Mesendoderm (in vitro differentiated cells): ENCODE measurements at regions not wholly inside any gene's neighbourhood (a gene's known extent, or its start where the extent isn't known, plus 50 kb on each side); places are given as distances from the start of the nearest gene placed in this dataset.

Source experiments
- DNase-seq: peaks from one replicate; pipeline ENCODE4 v3.0.0; 2013
- H2AK5ac ChIP-seq: 2 replicates; pipeline ENCODE4 v1.6.1; 2013; ENCODE audit warnings: low read length, inconsistent platforms
- H2BK120ac ChIP-seq: 2 replicates; pipeline ENCODE4 v1.6.1; 2013; ENCODE audit warnings: low read depth, mild to moderate bottlenecking, low read length, moderate library complexity, mixed read lengths
- H2BK15ac ChIP-seq: replicated peaks from 2 replicates; pipeline ENCODE4 v1.6.1; 2013; ENCODE audit warnings: low read depth, mild to moderate bottlenecking, moderate library complexity
- H2BK5ac ChIP-seq: 2 replicates; pipeline ENCODE4 v1.6.1; 2013; ENCODE audit warnings: low read length, inconsistent platforms
- H3K18ac ChIP-seq: 2 replicates; pipeline ENCODE4 v1.6.1; 2013; ENCODE audit warnings: mild to moderate bottlenecking, low read length, mixed read lengths
- H3K23ac ChIP-seq: one replicate; pipeline ENCODE4 v1.6.1; 2013; ENCODE audit warnings: low read length
- H3K27ac ChIP-seq: 2 replicates; pipeline ENCODE4 v1.5.1; 2013; ENCODE audit warnings: low read depth, mild to moderate bottlenecking, inconsistent platforms, low read length, moderate library complexity
- H3K27me3 ChIP-seq: 2 replicates; pipeline ENCODE4 v1.6.1; 2013; ENCODE audit warnings: low read length, control low read depth, mild to moderate bottlenecking, inconsistent platforms; ENCODE audit not compliant: insufficient read depth, poor library complexity
- H3K36me3 ChIP-seq: 2 replicates; pipeline ENCODE4 v1.6.1; 2013; ENCODE audit warnings: low read length, inconsistent platforms; ENCODE audit not compliant: control insufficient read depth, insufficient read depth
- H3K4ac ChIP-seq: one replicate; pipeline ENCODE4 v1.6.1; 2013; ENCODE audit warnings: low read depth, mild to moderate bottlenecking, low read length, moderate library complexity
- H3K4me1 ChIP-seq: 2 replicates; pipeline ENCODE4 v1.6.1; 2013; ENCODE audit warnings: low read depth, low read length, inconsistent platforms; ENCODE audit not compliant: control insufficient read depth
- H3K4me2 ChIP-seq: 2 replicates; pipeline ENCODE4 v1.6.1; 2013; ENCODE audit warnings: low read length
- H3K4me3 ChIP-seq: 2 replicates; pipeline ENCODE4 v1.5.1; 2013; ENCODE audit warnings: mild to moderate bottlenecking, low read length
- H3K56ac ChIP-seq: one replicate; pipeline ENCODE4 v1.6.1; 2013; ENCODE audit warnings: low read length
- H3K79me1 ChIP-seq: 2 replicates; pipeline ENCODE4 v1.6.1; 2013; ENCODE audit warnings: low read length, inconsistent platforms
- H3K79me2 ChIP-seq: 2 replicates; pipeline ENCODE4 v1.6.1; 2013; ENCODE audit warnings: mild to moderate bottlenecking, low read length; ENCODE audit not compliant: control insufficient read depth, insufficient read depth
- H3K9ac ChIP-seq: 2 replicates; pipeline ENCODE4 v1.6.1; 2013; ENCODE audit warnings: low read length, inconsistent platforms
- H4K5ac ChIP-seq: one replicate; pipeline ENCODE4 v1.6.1; 2013; ENCODE audit warnings: low read length
- H4K8ac ChIP-seq: one replicate; pipeline ENCODE4 v1.6.1; 2013; ENCODE audit warnings: low read depth, mild to moderate bottlenecking, control low read depth, low read length, moderate library complexity
- WGBS: extraction: QIAGEN DNeasy Blood & Tissue Kit; methylation state at CpG from one replicate; pipeline ENCODE4 v1.1.7; 2013; ENCODE audit warnings: low lambda C conversion rate, missing lambda C conversion rate; ENCODE audit not compliant: insufficient coverage; ENCODE audit errors: extremely low coverage; 5-methylcytosine and 5-hydroxymethylcytosine counted together

- Histone ChIP-seq H3K18ac (no peak overlapping the region), H2BK5ac (no peak overlapping the region), H4K5ac (no peak overlapping the region), H3K27me3 (no peaks in the 10 kb centered on the region), H2BK120ac (no peak overlapping the region), H3K36me3 (no peaks in the 10 kb centered on the region), H4K8ac (no peak overlapping the region), H3K79me1 (no peaks in the 10 kb centered on the region), H3K56ac (no peak overlapping the region), H3K79me2 (no peaks in the 10 kb centered on the region), H3K4me3 (no peak overlapping the region), H2AK5ac (no peak overlapping the region), H3K4ac (no peak overlapping the region), H3K4me2 (no peak overlapping the region), H3K9ac (no peak overlapping the region), H3K23ac (no peak overlapping the region), H3K27ac (no peak overlapping the region), H2BK15ac (no peak overlapping the region), H3K4me1 (no peaks in the 10 kb centered on the region)
- DNase-seq = no peak
These were observed 257.7 kb upstream of the THBS1 start for GRCh38 chr15:39323157-39323556.

- H3K79me1 ChIP-seq = no peaks in the 10 kb centered on the region
- H4K5ac ChIP-seq = no peak overlapping the region
- DNase-seq = no peak
- no CpG with 5 or more reads among the region's 3 CpGs for WGBS
- H3K9ac ChIP-seq = no peak overlapping the region
- H3K4me3 ChIP-seq = no peak overlapping the region
- no peaks in the 10 kb centered on the region for H3K79me2 ChIP-seq
- no peak overlapping the region for H3K4me2 ChIP-seq
- no peak overlapping the region for H2BK5ac ChIP-seq
- H3K56ac ChIP-seq = no peak overlapping the region
- no peak overlapping the region for H2AK5ac ChIP-seq
- H2BK15ac ChIP-seq = no peak overlapping the region
- H3K27ac ChIP-seq = no peak overlapping the region
- no peaks in the 10 kb centered on the region for H3K36me3 ChIP-seq
- H3K4ac ChIP-seq = no peak overlapping the region
- H4K8ac ChIP-seq = no peak overlapping the region
- H3K27me3 ChIP-seq = no peaks in the 10 kb centered on the region
- no peak overlapping the region for H2BK120ac ChIP-seq
- H3K4me1 ChIP-seq = no peaks in the 10 kb centered on the region
- H3K23ac ChIP-seq = no peak overlapping the region
- no peak overlapping the region for H3K18ac ChIP-seq
These were observed 257.2 kb upstream of the THBS1 start for GRCh38 chr15:39323706-39324105.

GRCh38 chr15:39326306-39326975 lies 254.4 kb upstream of the THBS1 start:
- no peak for DNase-seq
- Histone ChIP-seq H3K4me3 (no peak overlapping the region), H3K27me3 (no peaks in the 10 kb centered on the region), H3K4ac (no peak overlapping the region), H4K5ac (no peak overlapping the region), H3K23ac (no peak overlapping the region), H3K4me1 (no peaks in the 10 kb centered on the region), H3K4me2 (no peak overlapping the region), H3K56ac (no peak overlapping the region), H2BK15ac (no peak overlapping the region), H3K9ac (no peak overlapping the region), H3K18ac (no peak overlapping the region), H3K79me2 (no peaks in the 10 kb centered on the region), H2BK120ac (no peak overlapping the region), H2BK5ac (no peak overlapping the region), H4K8ac (no peak overlapping the region), H3K79me1 (no peaks in the 10 kb centered on the region), H2AK5ac (no peak overlapping the region), H3K36me3 (no peaks in the 10 kb centered on the region), H3K27ac (no peak overlapping the region)
- no CpG with 5 or more reads among the region's 5 CpGs for WGBS

- no peaks in the 10 kb centered on the region for H3K79me1 ChIP-seq
- H3K36me3 ChIP-seq = no peaks in the 10 kb centered on the region
- no CpG with 5 or more reads among the region's 6 CpGs for WGBS
- H2BK120ac ChIP-seq = no peak overlapping the region
- no peak overlapping the region for H2BK5ac ChIP-seq
- no peak overlapping the region for H4K8ac ChIP-seq
- no peak overlapping the region for H3K4me3 ChIP-seq
- no peak overlapping the region for H3K18ac ChIP-seq
- H2AK5ac ChIP-seq = no peak overlapping the region
- H3K79me2 ChIP-seq = no peaks in the 10 kb centered on the region
- H3K4me2 ChIP-seq = no peak overlapping the region
- no peaks in the 10 kb centered on the region for H3K4me1 ChIP-seq
- no peak overlapping the region for H3K23ac ChIP-seq
- no peak overlapping the region for H3K4ac ChIP-seq
- no peak overlapping the region for H2BK15ac ChIP-seq
- H3K27ac ChIP-seq = no peak overlapping the region
- no peaks in the 10 kb centered on the region for H3K27me3 ChIP-seq
- no peak overlapping the region for H3K56ac ChIP-seq
- H3K9ac ChIP-seq = no peak overlapping the region
- DNase-seq = no peak
- no peak overlapping the region for H4K5ac ChIP-seq
These were observed 253.7 kb upstream of the THBS1 start for GRCh38 chr15:39327005-39327730.

- no peak for DNase-seq
- H3K36me3 ChIP-seq = no peaks in the 10 kb centered on the region
- H3K23ac ChIP-seq = no peak overlapping the region
- no peak overlapping the region for H3K56ac ChIP-seq
- no peak overlapping the region for H2BK15ac ChIP-seq
- no peaks in the 10 kb centered on the region for H3K4me1 ChIP-seq
- H4K5ac ChIP-seq = no peak overlapping the region
- H3K4me3 ChIP-seq = no peak overlapping the region
- H4K8ac ChIP-seq = no peak overlapping the region
- no peak overlapping the region for H3K27ac ChIP-seq
- H2BK120ac ChIP-seq = no peak overlapping the region
- WGBS = no CpG with 5 or more reads among the region's 6 CpGs
- no peak overlapping the region for H3K4me2 ChIP-seq
- no peak overlapping the region for H2BK5ac ChIP-seq
- no peak overlapping the region for H3K18ac ChIP-seq
- H3K27me3 ChIP-seq = no peaks in the 10 kb centered on the region
- H3K79me2 ChIP-seq = no peaks in the 10 kb centered on the region
- no peak overlapping the region for H3K9ac ChIP-seq
- no peaks in the 10 kb centered on the region for H3K79me1 ChIP-seq
- H2AK5ac ChIP-seq = no peak overlapping the region
- H3K4ac ChIP-seq = no peak overlapping the region
These were observed 250.8 kb upstream of the THBS1 start for GRCh38 chr15:39330061-39330460.

GRCh38 chr15:39331584-39331983 lies 249.3 kb upstream of the THBS1 start:
- Histone ChIP-seq H3K79me1 (no peaks in the 10 kb centered on the region), H3K4me3 (no peak overlapping the region)
- WGBS = no CpG with 5 or more reads among the region's 3 CpGs

More at GRCh38 chr15:39331584-39331983, 249.3 kb upstream of the THBS1 start:
- no peak overlapping the region for H4K5ac ChIP-seq
- no peaks in the 10 kb centered on the region for H3K27me3 ChIP-seq
- no peak overlapping the region for H3K4ac ChIP-seq
- no peaks in the 10 kb centered on the region for H3K36me3 ChIP-seq
- H2BK5ac ChIP-seq = no peak overlapping the region
- no peak overlapping the region for H3K4me2 ChIP-seq
- no peak for DNase-seq
- no peaks in the 10 kb centered on the region for H3K79me2 ChIP-seq
- no peak overlapping the region for H3K27ac ChIP-seq
- no peak overlapping the region for H4K8ac ChIP-seq
- no peak overlapping the region for H3K9ac ChIP-seq
- H3K18ac ChIP-seq = no peak overlapping the region
- no peak overlapping the region for H2AK5ac ChIP-seq
- H2BK15ac ChIP-seq = no peak overlapping the region
- no peak overlapping the region for H3K56ac ChIP-seq
- no peaks in the 10 kb centered on the region for H3K4me1 ChIP-seq
- no peak overlapping the region for H3K23ac ChIP-seq
- H2BK120ac ChIP-seq = no peak overlapping the region
